ENCODE measurements at regions not wholly inside any gene's neighbourhood (a gene's known extent, or its start where the extent isn't known, plus 50 kb on each side); places are given as distances from the start of the nearest gene placed in this dataset.
"Not testable (repeated sequence)": the region's sequence is repeated elsewhere in the genome, so short reads cannot be mapped to it uniquely, and the experiment has no call there.

DNA sequence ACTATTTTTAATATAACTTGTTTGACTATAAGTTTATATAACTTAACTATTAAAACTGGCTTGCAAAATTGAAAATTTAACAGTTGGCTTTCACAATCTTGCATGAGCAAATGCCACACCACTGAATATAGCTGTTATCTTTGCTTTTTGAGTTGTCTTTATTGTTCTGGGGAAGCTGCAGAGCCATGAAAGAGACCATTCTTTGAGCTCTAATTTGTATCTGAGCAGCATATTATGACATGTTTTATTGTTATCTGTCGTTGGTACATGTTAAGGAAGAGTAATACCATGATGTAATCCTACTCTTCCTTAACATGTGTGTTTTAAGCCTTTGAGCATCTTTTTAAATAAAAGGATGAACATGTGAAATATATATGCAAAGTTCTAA, 97.1 kb upstream of the ANK2 start:
- DNase-seq, result no peak

DNA sequence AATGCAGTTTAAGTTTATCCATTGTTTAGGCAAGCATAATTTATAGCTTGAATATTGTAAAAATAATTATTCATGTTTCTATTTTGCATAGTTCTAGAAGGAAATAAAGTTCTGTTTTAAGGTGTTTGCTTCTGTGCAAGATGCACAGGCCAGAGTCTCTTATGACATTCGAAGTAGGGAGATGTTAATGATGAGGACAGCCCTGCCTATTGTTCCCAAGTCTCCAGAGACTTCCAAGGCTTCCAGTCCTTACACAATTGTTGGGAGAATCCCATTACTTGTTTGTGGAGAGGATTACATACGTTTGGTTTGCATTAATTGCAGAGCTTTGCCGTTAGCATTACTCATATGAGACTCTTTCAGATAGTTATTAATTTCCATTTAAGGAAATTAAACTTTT, 96.2 kb upstream of the ANK2 start:
- no peak for DNase-seq

DNA sequence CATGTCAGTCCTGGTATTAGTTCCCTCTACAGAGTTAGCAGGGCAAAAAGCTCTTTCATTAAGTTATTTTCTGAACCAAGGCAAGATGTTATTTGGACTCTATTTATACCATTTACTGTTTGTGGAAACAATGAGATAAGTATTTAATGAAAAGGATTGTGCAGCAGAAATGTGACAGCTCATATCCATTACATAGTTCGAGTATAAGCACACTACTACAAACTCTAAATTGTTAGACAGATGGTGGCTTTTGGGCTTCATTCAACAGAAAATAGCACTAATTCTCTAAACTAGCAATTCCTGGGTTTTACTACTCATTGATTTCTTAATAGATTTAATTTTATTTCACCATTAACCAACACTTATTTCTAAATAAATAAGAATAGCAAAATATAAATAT, 95.2 kb upstream of the ANK2 start:
- DNase-seq, result no peak

DNA sequence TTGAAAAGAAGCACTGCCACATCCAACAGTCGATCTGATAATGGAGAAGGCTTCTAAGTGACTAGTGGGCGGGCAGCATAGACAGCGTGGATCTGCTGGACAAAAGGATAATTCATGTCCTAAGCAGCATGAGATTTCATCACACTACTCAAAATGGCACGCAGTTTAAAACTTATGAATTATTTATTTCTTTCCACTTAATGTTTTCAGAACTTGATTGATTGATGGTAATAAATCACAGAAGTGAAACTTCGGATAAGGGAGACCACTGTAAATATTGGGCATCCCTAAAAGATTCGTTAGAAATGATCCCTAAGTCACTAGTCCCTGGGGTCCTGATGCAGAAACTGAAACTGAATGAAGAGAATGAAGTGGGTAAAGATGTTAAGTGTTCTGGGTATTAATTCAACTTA, 93.0 kb upstream of the ANK2 start:
- no peak for DNase-seq

DNA sequence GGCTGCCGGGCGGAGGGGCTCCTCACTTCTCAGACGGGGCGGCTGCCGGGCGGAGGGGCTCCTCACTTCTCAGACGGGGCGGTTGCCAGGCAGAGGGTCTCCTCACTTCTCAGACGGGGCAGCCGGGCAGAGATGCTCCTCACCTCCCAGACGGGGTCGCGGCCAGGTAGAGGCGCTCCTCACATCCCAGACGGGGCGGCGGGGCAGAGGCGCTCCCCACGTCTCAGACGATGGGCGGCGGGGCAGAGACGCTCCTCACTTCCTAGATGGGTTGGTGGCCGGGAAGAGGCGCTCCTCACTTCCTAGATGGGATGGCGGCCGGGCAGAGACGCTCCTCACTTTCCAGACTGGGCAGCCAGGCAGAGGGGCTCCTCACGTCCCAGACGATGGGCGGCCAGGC, 91.7 kb upstream of the ANK2 start:
- not testable (repeated sequence) for DNase-seq

DNA sequence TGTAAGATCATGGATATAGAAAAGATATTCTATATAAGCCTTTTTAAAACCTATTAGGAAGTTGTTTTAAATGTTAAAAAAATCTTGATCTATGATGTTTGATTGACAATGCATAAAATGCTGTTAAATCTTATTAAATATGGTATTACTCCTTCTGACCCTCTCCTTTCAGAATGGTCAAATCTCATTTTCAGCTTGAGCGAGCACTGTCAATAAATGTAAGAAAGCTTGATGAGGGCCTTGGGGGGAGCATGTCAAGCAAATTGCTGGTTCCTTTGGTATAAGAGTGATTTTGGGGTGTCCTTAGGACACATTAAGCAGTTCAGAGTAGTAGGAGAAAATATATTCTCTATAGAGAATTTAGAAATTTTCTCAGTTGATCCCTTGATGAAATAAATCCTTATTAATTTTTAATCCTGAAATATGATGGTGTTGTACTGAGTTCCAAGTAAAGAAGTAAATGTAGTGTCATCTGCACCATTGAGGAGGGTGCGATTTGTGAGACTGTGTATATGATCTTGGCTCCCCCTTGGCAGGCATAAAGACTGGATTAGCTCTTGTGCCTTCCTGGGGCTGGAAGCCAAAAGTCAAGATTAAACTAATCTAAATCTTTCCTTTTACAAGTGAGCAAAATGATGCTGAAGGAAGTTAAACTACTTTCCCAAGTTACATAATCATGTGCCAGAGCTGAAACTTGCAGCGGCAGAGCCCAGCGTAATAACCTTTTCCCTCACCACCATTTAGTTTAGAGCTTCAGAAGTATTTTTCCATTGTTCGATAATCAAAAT, 82.6 kb upstream of the ANK2 start:
- no peak for DNase-seq

DNA sequence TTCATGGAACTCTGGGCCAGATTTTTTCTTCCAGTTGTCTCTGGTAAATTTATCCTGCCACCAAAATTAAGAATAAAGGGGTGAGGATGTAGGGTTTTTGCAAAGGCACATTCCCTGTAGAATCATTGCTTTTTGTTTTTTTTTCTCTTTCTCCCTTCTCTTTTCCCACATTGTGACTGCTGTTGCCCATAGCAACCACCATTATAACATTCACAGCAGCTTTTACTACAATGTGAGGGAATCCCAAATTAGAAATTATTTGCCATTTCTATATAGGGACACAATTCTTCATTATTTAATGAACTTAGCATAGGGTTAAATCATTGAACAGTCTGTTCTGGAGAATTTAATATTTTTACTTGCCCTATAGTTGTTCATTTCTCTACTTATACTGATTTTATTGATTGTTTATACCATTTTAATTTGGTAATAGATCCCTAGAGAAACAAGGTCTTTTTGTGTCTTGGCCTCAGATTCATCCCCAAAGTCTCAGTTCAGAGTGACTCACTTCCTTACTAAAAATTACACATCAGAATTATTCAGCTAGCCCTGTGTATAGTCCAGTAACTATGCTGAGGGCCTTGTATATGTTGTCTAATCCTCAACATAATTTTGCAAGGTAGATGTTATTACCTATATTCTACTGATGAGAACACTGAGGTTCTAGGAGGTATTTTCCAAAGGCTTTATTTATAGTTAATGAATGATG, 80.8 kb upstream of the ANK2 start:
- no peak for DNase-seq

DNA sequence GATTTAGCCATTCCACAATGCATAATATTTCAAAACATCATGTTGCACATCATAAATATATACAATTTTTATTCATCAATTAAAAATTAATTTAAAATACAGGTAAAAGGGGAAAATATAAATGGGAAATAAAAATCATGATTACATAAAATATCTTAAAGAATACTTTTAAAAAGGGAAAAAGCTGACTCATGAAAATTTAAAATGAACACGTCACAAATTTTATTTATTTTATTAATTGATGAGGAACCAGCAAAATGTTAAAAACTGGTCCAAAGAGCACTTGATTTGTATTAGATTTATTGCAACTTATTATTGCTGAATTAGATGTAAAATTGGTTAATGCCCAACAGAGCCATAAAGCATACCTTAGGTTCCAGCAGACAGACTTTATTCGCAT, 78.5 kb upstream of the ANK2 start:
- DNase-seq, result no peak

DNA sequence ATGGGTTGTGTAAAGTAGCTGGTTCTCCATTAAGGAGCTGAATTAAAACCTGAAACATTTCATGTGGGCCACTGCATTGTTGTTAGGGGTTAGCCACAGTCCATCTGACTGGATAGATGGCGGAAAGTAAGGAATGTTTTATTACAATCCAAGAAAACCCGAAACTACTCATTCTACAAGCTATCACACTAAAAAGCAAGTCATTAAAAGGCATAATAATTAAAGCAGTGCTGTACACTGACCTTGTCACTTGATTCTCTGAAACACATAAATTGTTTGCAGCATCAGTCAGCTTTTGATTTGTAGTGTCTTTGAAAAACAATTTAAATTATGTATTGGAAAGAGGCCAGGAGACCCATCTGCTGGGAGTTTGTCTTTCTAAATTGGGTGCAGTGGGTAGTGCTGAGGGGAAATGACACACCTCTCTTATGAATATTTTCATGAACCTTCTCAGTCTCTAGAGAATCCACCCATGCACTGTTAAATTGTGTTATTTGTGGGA, 75.7 kb upstream of the ANK2 start:
- no peak for DNase-seq

DNA sequence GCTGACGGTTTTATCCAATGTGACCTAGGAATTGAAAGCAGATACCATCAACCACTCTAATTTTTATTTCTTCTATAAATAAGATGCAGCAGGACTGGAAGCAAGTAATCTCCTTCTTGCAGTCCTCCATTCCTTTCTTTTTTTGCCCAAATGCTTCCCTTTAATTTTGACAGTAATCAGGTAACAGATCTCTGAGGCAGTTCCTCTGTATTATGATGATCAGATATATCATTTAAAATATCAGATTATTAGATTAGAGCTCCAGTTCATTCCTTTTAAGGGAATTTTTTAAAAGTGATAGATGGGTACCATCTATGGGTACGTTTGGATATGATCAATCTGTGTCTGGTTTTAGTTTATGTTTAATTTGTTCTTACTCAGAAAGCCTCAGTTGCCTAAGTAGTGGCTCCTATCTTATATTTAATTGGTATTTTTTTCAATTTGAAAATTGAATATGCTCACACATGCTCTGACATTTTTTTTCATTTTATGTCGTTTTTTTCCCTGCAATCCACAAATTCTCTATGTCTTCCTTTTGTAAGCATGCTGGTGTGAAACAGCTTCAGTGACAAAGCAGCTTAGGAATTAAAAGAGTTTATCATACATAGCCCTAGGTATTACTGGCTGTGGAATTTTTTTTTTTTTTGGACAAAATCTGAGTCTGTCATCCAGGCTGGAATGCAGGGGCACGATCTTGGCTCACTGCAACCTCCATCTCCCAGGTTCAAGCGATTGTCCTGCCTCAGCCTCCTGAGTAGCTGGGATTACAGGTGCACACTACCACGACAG, 73.7 kb upstream of the ANK2 start:
- DNase-seq, result no peak

DNA sequence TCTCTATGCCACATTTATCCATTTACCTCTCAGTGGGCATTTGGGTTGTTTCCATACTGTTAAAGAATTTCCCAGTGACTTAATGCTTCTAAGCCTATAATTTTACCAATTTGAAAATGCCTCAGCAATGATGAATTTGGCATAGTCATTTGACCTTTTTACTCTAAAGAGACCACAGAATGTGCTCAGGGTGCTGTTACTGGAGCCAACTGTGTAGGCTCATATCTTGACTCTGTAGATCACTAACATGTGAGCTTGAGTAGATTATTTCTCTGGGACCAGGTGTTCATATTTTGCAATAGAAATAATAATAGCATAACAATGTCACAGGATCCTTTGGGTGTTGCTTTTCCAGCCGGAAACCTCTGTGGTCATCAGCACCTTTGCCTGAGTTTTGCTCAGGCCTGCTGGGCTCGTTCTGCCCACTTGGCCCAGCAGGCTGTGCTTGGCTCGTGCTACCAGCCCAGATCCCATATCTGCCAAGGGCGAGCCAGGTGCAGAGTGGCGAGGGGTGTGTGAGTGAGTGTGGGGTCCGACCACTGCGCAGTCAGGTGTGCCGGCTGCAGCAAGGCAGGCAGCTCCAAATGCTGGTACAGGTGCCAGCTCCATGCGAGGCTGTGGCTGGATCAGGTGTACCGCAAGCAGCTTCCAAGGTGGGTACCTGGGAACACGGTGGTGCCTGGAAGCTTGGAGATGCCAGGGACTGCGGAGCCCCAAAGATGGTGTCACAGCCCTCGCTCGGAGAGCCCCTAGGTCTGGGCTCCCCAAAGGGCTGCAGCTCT, 70.6 kb upstream of the ANK2 start:
- DNase-seq, result no peak

DNA sequence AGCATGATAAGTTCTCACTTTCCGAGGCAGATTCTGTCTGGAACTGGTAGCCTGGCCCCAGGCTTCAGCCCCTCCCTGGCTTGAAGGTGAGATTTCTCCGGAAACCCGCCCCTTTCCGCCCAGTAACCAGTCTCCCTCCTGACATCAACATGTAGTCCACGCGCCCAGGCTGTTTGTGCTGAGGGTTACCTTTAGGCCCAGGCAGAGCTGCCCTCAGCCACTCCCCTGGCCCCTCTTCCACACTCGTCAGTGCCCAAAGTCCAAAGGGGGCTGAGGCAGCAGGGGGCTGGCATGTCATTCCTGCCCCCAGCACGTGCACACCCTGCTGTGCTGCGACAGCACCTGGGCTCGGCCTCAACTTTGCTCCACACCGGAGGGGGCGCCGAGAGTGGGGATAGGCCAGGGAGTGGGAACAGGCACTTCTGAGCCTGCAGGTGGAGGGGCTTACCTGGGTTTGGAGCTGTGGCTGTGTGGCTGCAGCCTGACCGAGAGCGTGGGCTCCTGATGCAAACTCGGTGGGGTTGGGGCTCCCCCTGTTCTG, 69.5 kb upstream of the ANK2 start:
- no peak for DNase-seq

DNA sequence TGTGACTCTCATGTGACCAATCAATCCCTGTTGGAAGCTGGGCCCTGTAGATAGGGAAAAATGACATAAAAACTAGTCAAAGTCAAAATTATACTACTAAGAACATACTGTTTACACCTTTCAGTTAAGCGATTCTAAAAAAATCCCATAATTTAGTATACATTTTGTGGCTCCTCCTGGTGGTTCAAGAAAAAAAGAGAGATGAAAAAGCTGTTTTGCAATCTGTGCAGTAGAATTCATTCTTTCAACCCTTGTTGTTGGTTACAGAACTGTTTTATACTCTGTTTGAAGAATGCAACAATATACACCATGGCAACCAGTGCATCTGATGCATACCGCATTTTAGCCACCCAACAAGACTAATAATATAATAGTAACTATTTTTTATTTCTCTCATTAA, 66.8 kb upstream of the ANK2 start:
- no peak for DNase-seq

DNA sequence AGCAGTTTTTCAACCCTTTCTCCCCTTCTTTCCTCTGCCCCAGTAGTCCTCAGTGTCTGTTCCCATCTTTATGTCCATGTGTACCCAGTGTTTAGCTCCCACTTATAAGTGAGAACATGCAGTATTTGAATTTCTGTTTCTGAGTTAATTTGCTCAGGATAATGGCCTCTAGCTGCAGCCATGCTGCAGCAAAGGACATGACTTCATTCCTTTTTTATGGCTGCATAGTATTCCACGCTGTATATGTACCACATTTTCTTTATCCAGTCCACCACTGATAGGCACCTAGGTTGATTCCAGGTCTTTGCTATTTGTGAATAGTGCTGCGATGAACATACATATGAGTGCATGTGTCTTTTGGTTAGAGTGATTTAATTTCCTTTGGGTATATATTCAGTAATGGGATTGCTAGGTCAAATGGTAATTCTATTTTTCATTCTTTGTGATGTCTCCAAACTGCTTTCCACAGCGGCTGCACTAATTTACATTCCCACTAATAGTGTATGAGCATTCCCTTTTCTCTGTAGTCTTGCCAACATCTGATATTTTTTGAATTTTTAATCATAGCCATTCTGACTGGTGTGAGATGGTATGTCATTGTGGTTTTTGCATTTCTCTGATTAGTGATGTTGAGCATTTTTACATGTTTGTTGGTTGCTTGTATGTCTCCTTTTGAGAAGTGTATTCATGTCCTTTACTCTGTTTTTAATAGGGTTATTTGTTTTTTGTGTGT, 54.6 kb upstream of the ANK2 start:
- no peak for DNase-seq
